ENCODE measurements at regions not wholly inside any gene's neighbourhood (a gene's known extent, or its start where the extent isn't known, plus 50 kb on each side); places are given as distances from the start of the nearest gene placed in this dataset.

DNA sequence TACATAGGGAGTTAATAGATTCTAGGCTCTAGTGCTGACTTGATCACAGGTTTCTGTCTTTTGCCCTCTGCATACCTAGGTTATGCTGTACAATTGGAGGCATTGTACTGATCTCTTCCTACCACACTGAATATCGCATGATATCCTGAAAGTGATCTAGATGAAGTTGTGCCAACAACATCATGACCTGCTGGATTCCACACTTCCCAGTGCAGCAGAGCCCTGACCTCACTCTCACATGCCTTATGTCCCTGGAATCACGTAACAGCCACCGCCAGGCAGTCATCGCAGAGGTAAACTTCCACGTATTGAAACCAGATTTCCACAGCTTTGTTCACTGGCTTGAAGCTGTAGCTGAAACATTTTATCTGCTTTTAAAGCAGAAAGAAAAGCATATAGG lies 214.0 kb downstream of the ANKRD30B start:
- H3K4me1 ChIP-seq (ENCODE audit: insufficient read depth): no peaks in the 10 kb centered on the region
- H3K27ac ChIP-seq: no peak overlapping the region
- intact Hi-C loops (cut with DNase I): loop anchor here in 1 of 4 donors (10.0 kb wide), 1 partner anchor 47 kb away; no protein-coding TSS in a partner anchor
- H3K4me3 ChIP-seq: no peak overlapping the region
- no peaks in the 10 kb centered on the region for H3K27me3 ChIP-seq
- no peaks in the 10 kb centered on the region for H3K9me3 ChIP-seq
- DNase-seq: no peak
- 66 to 82% (median 72%) methylated on average over 5 of the region's 5 CpGs for WGBS, 3 donors
- no peaks in the 10 kb centered on the region for H3K36me3 ChIP-seq
- TF ChIP-seq POLR2A (IDR thresholded peaks at IDR 0.05) (no peak), EP300 (IDR thresholded peaks at IDR 0.05) (no peak)
- TF ChIP-seq, protein P1, sequence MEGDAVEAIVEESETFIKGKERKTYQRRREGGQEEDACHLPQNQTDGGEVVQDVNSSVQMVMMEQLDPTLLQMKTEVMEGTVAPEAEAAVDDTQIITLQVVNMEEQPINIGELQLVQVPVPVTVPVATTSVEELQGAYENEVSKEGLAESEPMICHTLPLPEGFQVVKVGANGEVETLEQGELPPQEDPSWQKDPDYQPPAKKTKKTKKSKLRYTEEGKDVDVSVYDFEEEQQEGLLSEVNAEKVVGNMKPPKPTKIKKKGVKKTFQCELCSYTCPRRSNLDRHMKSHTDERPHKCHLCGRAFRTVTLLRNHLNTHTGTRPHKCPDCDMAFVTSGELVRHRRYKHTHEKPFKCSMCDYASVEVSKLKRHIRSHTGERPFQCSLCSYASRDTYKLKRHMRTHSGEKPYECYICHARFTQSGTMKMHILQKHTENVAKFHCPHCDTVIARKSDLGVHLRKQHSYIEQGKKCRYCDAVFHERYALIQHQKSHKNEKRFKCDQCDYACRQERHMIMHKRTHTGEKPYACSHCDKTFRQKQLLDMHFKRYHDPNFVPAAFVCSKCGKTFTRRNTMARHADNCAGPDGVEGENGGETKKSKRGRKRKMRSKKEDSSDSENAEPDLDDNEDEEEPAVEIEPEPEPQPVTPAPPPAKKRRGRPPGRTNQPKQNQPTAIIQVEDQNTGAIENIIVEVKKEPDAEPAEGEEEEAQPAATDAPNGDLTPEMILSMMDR (IDR thresholded peaks at IDR 0.05): no peak

DNA sequence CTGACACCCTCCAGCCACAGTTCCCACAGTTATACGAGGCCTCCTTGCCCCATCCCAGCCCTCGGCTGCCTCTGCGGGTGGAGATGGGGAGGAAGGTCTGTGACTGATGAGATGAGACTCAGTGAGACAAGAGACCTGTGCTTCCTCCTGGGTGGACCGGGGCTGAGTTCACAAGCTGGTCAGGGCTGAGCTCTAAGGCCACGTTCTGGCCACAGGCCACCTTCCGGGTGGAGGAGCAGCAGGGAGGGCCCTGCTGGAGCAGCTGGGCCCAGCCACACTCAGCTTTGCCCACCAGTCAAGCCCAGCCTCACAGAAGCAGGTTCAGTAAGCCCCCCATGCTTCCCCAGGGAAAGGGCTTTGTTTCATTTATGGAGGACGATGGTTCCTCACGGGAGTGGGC lies 214.7 kb downstream of the ANKRD30B start:
- no peak overlapping the region for H3K27ac ChIP-seq
- DNase-seq: no peak
- H3K27me3 ChIP-seq: no peaks in the 10 kb centered on the region
- 72 to 86% (median 80%) methylated on average over 8 of the region's 8 CpGs for WGBS, 3 donors
- no peaks in the 10 kb centered on the region for H3K4me1 ChIP-seq (ENCODE audit: insufficient read depth)
- no peaks in the 10 kb centered on the region for H3K36me3 ChIP-seq
- H3K4me3 ChIP-seq: no peak overlapping the region
- TF ChIP-seq, protein P1 (IDR thresholded peaks at IDR 0.05): no peak
- no peak for TF ChIP-seq EP300 (IDR thresholded peaks at IDR 0.05)
- TF ChIP-seq POLR2A (IDR thresholded peaks at IDR 0.05): no peak
- H3K9me3 ChIP-seq: no peaks in the 10 kb centered on the region
- intact Hi-C loops (cut with DNase I): loop anchor here in 1 of 4 donors (10.0 kb wide), 1 partner anchor 48 kb away; no protein-coding TSS in a partner anchor

DNA sequence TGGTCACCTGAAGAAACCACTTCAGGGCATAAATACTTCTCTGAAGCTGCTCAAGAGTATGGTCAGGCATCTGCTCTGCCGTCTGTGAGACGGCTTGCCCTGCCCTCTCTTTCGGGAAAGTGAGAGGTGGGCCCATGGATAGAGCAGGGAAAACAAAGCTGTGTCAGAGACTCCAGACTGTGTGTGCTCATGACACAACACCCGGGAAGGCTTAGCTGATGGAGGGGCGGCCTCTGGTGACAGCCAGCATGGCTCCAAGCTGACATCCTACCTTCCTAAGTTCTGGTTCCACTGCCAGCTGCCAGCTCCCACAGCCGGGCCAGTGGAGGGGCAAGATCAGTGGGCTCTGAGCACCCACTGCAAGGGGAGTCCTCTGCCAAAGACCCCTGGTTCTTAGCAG lies 215.3 kb downstream of the ANKRD30B start:
- H3K4me3 ChIP-seq: no peak overlapping the region
- intact Hi-C loops (cut with DNase I): loop anchor here in 1 of 4 donors (10.0 kb wide), 1 partner anchor 48 kb away; no protein-coding TSS in a partner anchor
- DNase-seq: no peak
- H3K4me1 ChIP-seq (ENCODE audit: insufficient read depth): no peaks in the 10 kb centered on the region
- H3K36me3 ChIP-seq: no peaks in the 10 kb centered on the region
- no peak overlapping the region for H3K27ac ChIP-seq
- TF ChIP-seq POLR2A (IDR thresholded peaks at IDR 0.05) (no peak), EP300 (IDR thresholded peaks at IDR 0.05) (no peak)
- TF ChIP-seq, protein P1 (IDR thresholded peaks at IDR 0.05): no peak
- no peaks in the 10 kb centered on the region for H3K9me3 ChIP-seq
- 84 to 94% (median 85%) methylated on average over 6 of the region's 6 CpGs for WGBS, 3 donors
- H3K27me3 ChIP-seq: no peaks in the 10 kb centered on the region

DNA sequence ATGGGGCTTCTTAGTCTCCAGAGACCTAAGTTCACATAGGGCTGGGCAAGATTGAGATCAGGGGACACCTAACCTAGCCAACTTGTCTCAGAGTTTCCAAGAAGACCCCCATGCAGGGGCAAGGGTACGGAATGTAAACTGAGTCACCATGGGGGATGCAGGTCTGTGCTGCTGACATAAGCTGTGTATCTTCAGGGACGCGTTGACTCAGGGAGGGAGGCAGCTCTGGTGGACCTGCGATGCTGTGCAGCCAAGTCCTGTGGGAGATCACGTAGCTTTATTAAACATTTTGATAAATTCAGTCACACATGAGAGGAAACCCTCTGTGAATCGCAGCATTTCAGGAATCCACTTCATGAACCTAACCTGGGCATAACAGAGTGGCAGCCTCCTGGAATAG lies 216.0 kb downstream of the ANKRD30B start:
- Histone ChIP-seq H3K27ac (no peak overlapping the region), H3K4me1 (ENCODE audit: insufficient read depth) (no peaks in the 10 kb centered on the region), H3K9me3 (no peaks in the 10 kb centered on the region), H3K4me3 (no peak overlapping the region), H3K36me3 (no peaks in the 10 kb centered on the region), H3K27me3 (no peaks in the 10 kb centered on the region)
- no peak for DNase-seq
- intact Hi-C loops (cut with DNase I): loop anchor here in 1 of 4 donors (10.0 kb wide), 1 partner anchor 49 kb away; no protein-coding TSS in a partner anchor
- WGBS, 3 donors: 85 to 88% (median 86%) methylated on average over 6 of the region's 6 CpGs
- no peak for TF ChIP-seq POLR2A (IDR thresholded peaks at IDR 0.05)
- TF ChIP-seq, protein P1 (IDR thresholded peaks at IDR 0.05): no peak
- no peak for TF ChIP-seq EP300 (IDR thresholded peaks at IDR 0.05)

Measured in ovary (tissue), 7 donors.